ENCODE measurements at regions not wholly inside any gene's neighbourhood (a gene's known extent, or its start where the extent isn't known, plus 50 kb on each side); places are given as distances from the start of the nearest gene placed in this dataset.

GRCh38 chr13:99726282-99726894, 225.1 kb downstream of the TM9SF2 start:
- Histone ChIP-seq H3K9me3 (ENCODE audit: control insufficient read depth, insufficient read depth, low read length) (no peaks in the 10 kb centered on the region), H3K36me3 (ENCODE audit: control insufficient read depth, insufficient read depth, low read length) (no peaks in the 10 kb centered on the region), H3K27me3 (ENCODE audit: control insufficient read depth, insufficient read depth, low read length) (no peaks in the 10 kb centered on the region), H3K9ac (ENCODE audit: low read depth, low read length) (no peak overlapping the region), H3K4me1 (ENCODE audit: control insufficient read depth, insufficient read depth, low read length) (peaks cover 32% of the 10 kb centered on the region), H3K4me3 (ENCODE audit: low read depth, low read length) (no peak overlapping the region)

GRCh38 chr13:99725644-99726043, 224.4 kb downstream of the TM9SF2 start:
- H3K9ac ChIP-seq (ENCODE audit: low read depth, low read length) = peak overlapping the region; percentile 8
- no peak overlapping the region for H3K4me3 ChIP-seq (ENCODE audit: low read depth, low read length)
- no peaks in the 10 kb centered on the region for H3K9me3 ChIP-seq (ENCODE audit: control insufficient read depth, insufficient read depth, low read length)
- no peaks in the 10 kb centered on the region for H3K36me3 ChIP-seq (ENCODE audit: control insufficient read depth, insufficient read depth, low read length)
- peaks cover 32% of the 10 kb centered on the region for H3K4me1 ChIP-seq (ENCODE audit: control insufficient read depth, insufficient read depth, low read length)
- no peaks in the 10 kb centered on the region for H3K27me3 ChIP-seq (ENCODE audit: control insufficient read depth, insufficient read depth, low read length)

GRCh38 chr13:99724633-99725517, 223.6 kb downstream of the TM9SF2 start:
- H3K27me3 ChIP-seq (ENCODE audit: control insufficient read depth, insufficient read depth, low read length) = no peaks in the 10 kb centered on the region
- H3K9me3 ChIP-seq (ENCODE audit: control insufficient read depth, insufficient read depth, low read length) = no peaks in the 10 kb centered on the region
- H3K9ac ChIP-seq (ENCODE audit: low read depth, low read length) = no peak overlapping the region
- peaks cover 32% of the 10 kb centered on the region for H3K4me1 ChIP-seq (ENCODE audit: control insufficient read depth, insufficient read depth, low read length)
- H3K4me3 ChIP-seq (ENCODE audit: low read depth, low read length) = no peak overlapping the region
- H3K36me3 ChIP-seq (ENCODE audit: control insufficient read depth, insufficient read depth, low read length) = no peaks in the 10 kb centered on the region

GRCh38 chr13:99723878-99724277, 222.6 kb downstream of the TM9SF2 start:
- Histone ChIP-seq H3K9ac (ENCODE audit: low read depth, low read length) (no peak overlapping the region), H3K4me3 (ENCODE audit: low read depth, low read length) (no peak overlapping the region), H3K36me3 (ENCODE audit: control insufficient read depth, insufficient read depth, low read length) (no peaks in the 10 kb centered on the region), H3K27me3 (ENCODE audit: control insufficient read depth, insufficient read depth, low read length) (no peaks in the 10 kb centered on the region), H3K4me1 (ENCODE audit: control insufficient read depth, insufficient read depth, low read length) (peaks cover 32% of the 10 kb centered on the region), H3K9me3 (ENCODE audit: control insufficient read depth, insufficient read depth, low read length) (no peaks in the 10 kb centered on the region)

GRCh38 chr13:99722931-99723330, 221.7 kb downstream of the TM9SF2 start:
- no peaks in the 10 kb centered on the region for H3K9me3 ChIP-seq (ENCODE audit: control insufficient read depth, insufficient read depth, low read length)
- no peak overlapping the region for H3K9ac ChIP-seq (ENCODE audit: low read depth, low read length)
- H3K36me3 ChIP-seq (ENCODE audit: control insufficient read depth, insufficient read depth, low read length) = no peaks in the 10 kb centered on the region
- H3K4me1 ChIP-seq (ENCODE audit: control insufficient read depth, insufficient read depth, low read length) = peaks cover 35% of the 10 kb centered on the region
- H3K27me3 ChIP-seq (ENCODE audit: control insufficient read depth, insufficient read depth, low read length) = no peaks in the 10 kb centered on the region
- H3K4me3 ChIP-seq (ENCODE audit: low read depth, low read length) = no peak overlapping the region

GRCh38 chr13:99722338-99722818, 221.1 kb downstream of the TM9SF2 start:
- peaks cover 34% of the 10 kb centered on the region for H3K4me1 ChIP-seq (ENCODE audit: control insufficient read depth, insufficient read depth, low read length)
- H3K9me3 ChIP-seq (ENCODE audit: control insufficient read depth, insufficient read depth, low read length) = no peaks in the 10 kb centered on the region
- no peak overlapping the region for H3K4me3 ChIP-seq (ENCODE audit: low read depth, low read length)
- H3K9ac ChIP-seq (ENCODE audit: low read depth, low read length) = no peak overlapping the region
- H3K27me3 ChIP-seq (ENCODE audit: control insufficient read depth, insufficient read depth, low read length) = no peaks in the 10 kb centered on the region
- no peaks in the 10 kb centered on the region for H3K36me3 ChIP-seq (ENCODE audit: control insufficient read depth, insufficient read depth, low read length)

- Histone ChIP-seq H3K27me3 (ENCODE audit: control insufficient read depth, insufficient read depth, low read length) (no peaks in the 10 kb centered on the region), H3K36me3 (ENCODE audit: control insufficient read depth, insufficient read depth, low read length) (no peaks in the 10 kb centered on the region), H3K4me1 (ENCODE audit: control insufficient read depth, insufficient read depth, low read length) (peaks cover 30% of the 10 kb centered on the region), H3K9me3 (ENCODE audit: control insufficient read depth, insufficient read depth, low read length) (no peaks in the 10 kb centered on the region), H3K4me3 (ENCODE audit: low read depth, low read length) (no peak overlapping the region), H3K9ac (ENCODE audit: low read depth, low read length) (no peak overlapping the region)
Measured at GRCh38 chr13:99721606-99722337, 220.5 kb downstream of the TM9SF2 start.

- Histone ChIP-seq H3K27me3 (ENCODE audit: control insufficient read depth, insufficient read depth, low read length) (no peaks in the 10 kb centered on the region), H3K9me3 (ENCODE audit: control insufficient read depth, insufficient read depth, low read length) (no peaks in the 10 kb centered on the region), H3K4me3 (ENCODE audit: low read depth, low read length) (no peak overlapping the region), H3K4me1 (ENCODE audit: control insufficient read depth, insufficient read depth, low read length) (peaks cover 11% of the 10 kb centered on the region), H3K9ac (ENCODE audit: low read depth, low read length) (no peak overlapping the region), H3K36me3 (ENCODE audit: control insufficient read depth, insufficient read depth, low read length) (no peaks in the 10 kb centered on the region)
Measured at GRCh38 chr13:99717959-99718674, 216.8 kb downstream of the TM9SF2 start.

GRCh38 chr13:99709134-99709533, 207.9 kb downstream of the TM9SF2 start:
- Histone ChIP-seq H3K4me3 (ENCODE audit: low read depth, low read length) (no peak overlapping the region), H3K4me1 (ENCODE audit: control insufficient read depth, insufficient read depth, low read length) (peaks cover 15% of the 10 kb centered on the region), H3K36me3 (ENCODE audit: control insufficient read depth, insufficient read depth, low read length) (no peaks in the 10 kb centered on the region), H3K27me3 (ENCODE audit: control insufficient read depth, insufficient read depth, low read length) (no peaks in the 10 kb centered on the region), H3K9ac (ENCODE audit: low read depth, low read length) (peak overlapping the region; percentile 51), H3K9me3 (ENCODE audit: control insufficient read depth, insufficient read depth, low read length) (no peaks in the 10 kb centered on the region)

GRCh38 chr13:99704390-99704789, 203.1 kb downstream of the TM9SF2 start:
- H3K9ac ChIP-seq (ENCODE audit: low read depth, low read length) = no peak overlapping the region
- H3K9me3 ChIP-seq (ENCODE audit: control insufficient read depth, insufficient read depth, low read length) = no peaks in the 10 kb centered on the region
- no peak overlapping the region for H3K4me3 ChIP-seq (ENCODE audit: low read depth, low read length)
- no peaks in the 10 kb centered on the region for H3K27me3 ChIP-seq (ENCODE audit: control insufficient read depth, insufficient read depth, low read length)
- H3K4me1 ChIP-seq (ENCODE audit: control insufficient read depth, insufficient read depth, low read length) = peaks cover 23% of the 10 kb centered on the region
- no peaks in the 10 kb centered on the region for H3K36me3 ChIP-seq (ENCODE audit: control insufficient read depth, insufficient read depth, low read length)

GRCh38 chr13:99703908-99704307, 202.6 kb downstream of the TM9SF2 start:
- Histone ChIP-seq H3K9ac (ENCODE audit: low read depth, low read length) (no peak overlapping the region), H3K4me3 (ENCODE audit: low read depth, low read length) (peak overlapping the region; percentile 10), H3K9me3 (ENCODE audit: control insufficient read depth, insufficient read depth, low read length) (no peaks in the 10 kb centered on the region), H3K4me1 (ENCODE audit: control insufficient read depth, insufficient read depth, low read length) (peaks cover 23% of the 10 kb centered on the region), H3K36me3 (ENCODE audit: control insufficient read depth, insufficient read depth, low read length) (no peaks in the 10 kb centered on the region), H3K27me3 (ENCODE audit: control insufficient read depth, insufficient read depth, low read length) (no peaks in the 10 kb centered on the region)
